ENCODE measurements at regions not wholly inside any gene's neighbourhood (a gene's known extent, or its start where the extent isn't known, plus 50 kb on each side); places are given as distances from the start of the nearest gene placed in this dataset.

DNA sequence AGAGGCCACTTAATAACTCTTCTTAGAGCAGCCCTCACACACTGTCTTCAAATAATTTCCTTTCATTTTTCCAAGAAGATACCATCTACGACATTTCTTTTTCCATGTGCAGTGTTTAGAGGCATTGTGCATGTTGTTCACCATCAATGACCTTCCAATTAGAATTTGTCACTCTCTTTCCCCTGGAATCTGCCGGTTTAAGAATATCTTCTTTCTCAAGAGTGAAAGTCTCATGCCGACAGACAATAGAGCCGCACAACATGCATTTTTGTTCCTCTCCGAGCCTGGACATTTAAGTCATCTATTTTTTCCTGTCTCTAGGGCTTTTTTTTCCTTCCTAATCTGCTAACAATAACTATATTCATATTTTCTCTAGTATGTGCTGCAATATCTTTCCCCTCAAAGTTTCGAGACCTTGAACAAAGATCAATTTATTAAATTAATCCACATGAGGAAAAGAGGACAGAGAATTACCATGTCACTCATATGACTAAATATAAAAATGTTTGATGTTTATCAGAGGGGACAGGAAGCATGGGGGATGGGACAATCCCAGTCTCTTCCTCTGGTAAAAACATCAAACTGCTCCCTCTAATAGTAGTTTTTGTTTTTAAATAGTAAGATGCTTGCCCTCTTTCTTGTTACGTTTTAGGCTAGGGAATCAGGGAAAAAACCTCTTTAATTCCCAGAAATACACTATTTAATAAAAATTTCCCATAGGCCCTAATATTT is 893.4 kb downstream of the C6orf118 start:
- Histone ChIP-seq H3K4me1 (ENCODE audit: insufficient read depth) (no peaks in the 10 kb centered on the region), H3K4me3 (no peak overlapping the region), H3K9me2 (replicated peaks; ENCODE audit: insufficient read depth) (no peaks in the 10 kb centered on the region), H4K20me1 (ENCODE audit: insufficient read depth, poor library complexity, severe bottlenecking) (no peaks in the 10 kb centered on the region), H3K36me3 (replicated peaks; ENCODE audit: insufficient read depth, low read depth) (no peaks in the 10 kb centered on the region), H2AFZ (no peak overlapping the region), H3K9me3 (ENCODE audit: low read depth) (no peaks in the 10 kb centered on the region), H3K4me2 (no peak overlapping the region), H3K79me2 (no peaks in the 10 kb centered on the region), H3K27me3 (no peaks in the 10 kb centered on the region), H3K27ac (no peak overlapping the region)
- TF ChIP-seq, protein P1, sequence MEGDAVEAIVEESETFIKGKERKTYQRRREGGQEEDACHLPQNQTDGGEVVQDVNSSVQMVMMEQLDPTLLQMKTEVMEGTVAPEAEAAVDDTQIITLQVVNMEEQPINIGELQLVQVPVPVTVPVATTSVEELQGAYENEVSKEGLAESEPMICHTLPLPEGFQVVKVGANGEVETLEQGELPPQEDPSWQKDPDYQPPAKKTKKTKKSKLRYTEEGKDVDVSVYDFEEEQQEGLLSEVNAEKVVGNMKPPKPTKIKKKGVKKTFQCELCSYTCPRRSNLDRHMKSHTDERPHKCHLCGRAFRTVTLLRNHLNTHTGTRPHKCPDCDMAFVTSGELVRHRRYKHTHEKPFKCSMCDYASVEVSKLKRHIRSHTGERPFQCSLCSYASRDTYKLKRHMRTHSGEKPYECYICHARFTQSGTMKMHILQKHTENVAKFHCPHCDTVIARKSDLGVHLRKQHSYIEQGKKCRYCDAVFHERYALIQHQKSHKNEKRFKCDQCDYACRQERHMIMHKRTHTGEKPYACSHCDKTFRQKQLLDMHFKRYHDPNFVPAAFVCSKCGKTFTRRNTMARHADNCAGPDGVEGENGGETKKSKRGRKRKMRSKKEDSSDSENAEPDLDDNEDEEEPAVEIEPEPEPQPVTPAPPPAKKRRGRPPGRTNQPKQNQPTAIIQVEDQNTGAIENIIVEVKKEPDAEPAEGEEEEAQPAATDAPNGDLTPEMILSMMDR (IDR thresholded peaks at IDR 0.05; ENCODE audit: poor library complexity): no peak
- no peak for TF ChIP-seq EZH2phosphoT487 (IDR thresholded peaks at IDR 0.05; ENCODE audit: low read depth, severe bottlenecking, unreplicated experiment)
- TF ChIP-seq EZH2 (IDR thresholded peaks at IDR 0.05; ENCODE audit: borderline replicate concordance): no peak
- WGBS (ENCODE audit: low lambda C conversion rate, missing lambda C conversion rate): 70% methylated on average over 7 of the region's 7 CpGs
- no peak for DNase-seq (ENCODE audit: low spot score)

DNA sequence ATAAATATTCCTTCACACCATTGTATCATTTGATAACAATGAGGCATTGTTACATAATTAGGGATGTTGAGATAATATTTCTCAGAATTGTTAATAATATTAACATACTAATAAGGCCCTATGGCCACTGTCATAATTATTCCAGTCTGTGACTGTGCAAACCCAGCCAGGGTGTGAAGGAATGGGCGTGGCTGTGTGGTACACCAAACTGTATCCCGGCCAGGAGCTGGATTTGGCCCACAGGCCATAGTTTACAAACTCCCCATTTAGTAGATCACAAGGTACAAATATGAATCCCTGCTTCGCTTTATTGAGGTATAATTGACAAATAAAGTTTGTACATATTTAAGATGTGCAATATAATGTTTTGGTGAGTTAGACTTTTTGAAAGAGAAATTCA is 894.7 kb downstream of the C6orf118 start:
- H3K27me3 ChIP-seq: no peaks in the 10 kb centered on the region
- H2AFZ ChIP-seq: no peak overlapping the region
- no peak overlapping the region for H3K27ac ChIP-seq
- no peaks in the 10 kb centered on the region for H3K4me1 ChIP-seq (ENCODE audit: insufficient read depth)
- TF ChIP-seq EZH2 (IDR thresholded peaks at IDR 0.05; ENCODE audit: borderline replicate concordance): no peak
- TF ChIP-seq EZH2phosphoT487 (IDR thresholded peaks at IDR 0.05; ENCODE audit: low read depth, severe bottlenecking, unreplicated experiment): no peak
- TF ChIP-seq, protein P1 (IDR thresholded peaks at IDR 0.05; ENCODE audit: poor library complexity): no peak
- no peaks in the 10 kb centered on the region for H3K79me2 ChIP-seq
- no peaks in the 10 kb centered on the region for H3K36me3 ChIP-seq (replicated peaks; ENCODE audit: insufficient read depth, low read depth)
- no peaks in the 10 kb centered on the region for H4K20me1 ChIP-seq (ENCODE audit: insufficient read depth, poor library complexity, severe bottlenecking)
- H3K4me2 ChIP-seq: no peak overlapping the region
- no peak overlapping the region for H3K4me3 ChIP-seq
- no peaks in the 10 kb centered on the region for H3K9me2 ChIP-seq (replicated peaks; ENCODE audit: insufficient read depth)
- H3K9me3 ChIP-seq (ENCODE audit: low read depth): no peaks in the 10 kb centered on the region
- 93% methylated on average over 3 of the region's 3 CpGs for WGBS (ENCODE audit: low lambda C conversion rate, missing lambda C conversion rate)
- DNase-seq (ENCODE audit: low spot score): no peak

DNA sequence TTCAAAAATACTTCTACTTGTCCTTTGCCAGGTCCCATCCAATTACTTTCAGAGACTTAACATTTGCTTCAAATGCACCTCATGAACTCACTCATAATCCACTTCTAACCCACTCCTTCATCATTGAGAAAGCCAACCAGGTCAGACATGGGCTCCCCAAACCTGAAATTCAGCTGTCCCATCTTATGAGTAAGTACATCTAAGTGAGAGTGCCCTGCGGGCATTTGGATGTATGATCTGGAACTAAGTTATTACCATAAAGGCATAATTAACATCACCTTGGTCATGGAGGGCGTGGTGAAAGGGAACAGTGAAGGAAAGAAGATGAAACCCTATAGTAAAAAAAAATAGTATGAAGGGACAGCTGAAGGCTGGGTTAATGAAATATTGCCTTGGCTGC is 896.8 kb downstream of the C6orf118 start:
- WGBS (ENCODE audit: low lambda C conversion rate, missing lambda C conversion rate): 85% methylated on average over 2 of the region's 2 CpGs
- Histone ChIP-seq H3K27me3 (no peaks in the 10 kb centered on the region), H3K36me3 (replicated peaks; ENCODE audit: insufficient read depth, low read depth) (no peaks in the 10 kb centered on the region), H3K4me2 (no peak overlapping the region), H3K4me1 (ENCODE audit: insufficient read depth) (no peaks in the 10 kb centered on the region), H3K27ac (no peak overlapping the region), H2AFZ (no peak overlapping the region), H3K9me2 (replicated peaks; ENCODE audit: insufficient read depth) (no peaks in the 10 kb centered on the region), H3K79me2 (no peaks in the 10 kb centered on the region), H4K20me1 (ENCODE audit: insufficient read depth, poor library complexity, severe bottlenecking) (no peaks in the 10 kb centered on the region), H3K4me3 (no peak overlapping the region), H3K9me3 (ENCODE audit: low read depth) (no peaks in the 10 kb centered on the region)
- TF ChIP-seq, protein P1 (IDR thresholded peaks at IDR 0.05; ENCODE audit: poor library complexity): no peak
- TF ChIP-seq EZH2phosphoT487 (IDR thresholded peaks at IDR 0.05; ENCODE audit: low read depth, severe bottlenecking, unreplicated experiment): no peak
- TF ChIP-seq EZH2 (IDR thresholded peaks at IDR 0.05; ENCODE audit: borderline replicate concordance): no peak
- no peak for DNase-seq (ENCODE audit: low spot score)
